ENCODE measurements at regions not wholly inside any gene's neighbourhood (a gene's known extent, or its start where the extent isn't known, plus 50 kb on each side); places are given as distances from the start of the nearest gene placed in this dataset.
"Not testable (repeated sequence)": the region's sequence is repeated elsewhere in the genome, so short reads cannot be mapped to it uniquely, and the experiment has no call there.

- no peak for DNase-seq (ENCODE audit: low spot score)
Measured at GRCh38 chr6:158920311-158920905, 79.6 kb downstream of the RSPH3 start.

GRCh38 chr6:158919865-158920264, 80.1 kb downstream of the RSPH3 start:
- no peak for DNase-seq (ENCODE audit: low spot score)

- no peak for DNase-seq (ENCODE audit: low spot score)
Measured at GRCh38 chr6:158916617-158917016, 83.4 kb downstream of the RSPH3 start.

GRCh38 chr6:158914923-158915322, 85.1 kb downstream of the RSPH3 start:
- no peak for DNase-seq (ENCODE audit: low spot score)

- no peak for DNase-seq (ENCODE audit: low spot score)
Measured at GRCh38 chr6:158913580-158913979, 86.4 kb downstream of the RSPH3 start.

- no peak for DNase-seq (ENCODE audit: low spot score)
Measured at GRCh38 chr6:158912655-158913054, 87.3 kb downstream of the RSPH3 start.

GRCh38 chr6:158911746-158912480, 88.1 kb downstream of the RSPH3 start:
- no peak for DNase-seq (ENCODE audit: low spot score)

- DNase-seq (ENCODE audit: low spot score): no peak
Measured at GRCh38 chr6:158910484-158911440, 89.2 kb downstream of the RSPH3 start.

GRCh38 chr6:158909938-158910337, 90.1 kb downstream of the RSPH3 start:
- no peak for DNase-seq (ENCODE audit: low spot score)

GRCh38 chr6:158908606-158909005, 89.4 kb upstream of the EZR start:
- no peak for DNase-seq (ENCODE audit: low spot score)

- DNase-seq (ENCODE audit: low spot score): no peak
Measured at GRCh38 chr6:158907931-158908330, 88.8 kb upstream of the EZR start.

GRCh38 chr6:158906926-158907325, 87.8 kb upstream of the EZR start:
- DNase-seq (ENCODE audit: low spot score): no peak

GRCh38 chr6:158905277-158905676, 86.1 kb upstream of the EZR start:
- DNase-seq (ENCODE audit: low spot score): no peak

- DNase-seq (ENCODE audit: low spot score): no peak
Measured at GRCh38 chr6:158903801-158904200, 84.6 kb upstream of the EZR start.

- no peak for DNase-seq (ENCODE audit: low spot score)
Measured at GRCh38 chr6:158900663-158901312, 81.6 kb upstream of the EZR start.

GRCh38 chr6:158897236-158897635, 78.1 kb upstream of the EZR start:
- DNase-seq (ENCODE audit: low spot score): no peak

- no peak for DNase-seq (ENCODE audit: low spot score)
Measured at GRCh38 chr6:158895661-158896060, 76.5 kb upstream of the EZR start.

GRCh38 chr6:158894193-158894592, 75.0 kb upstream of the EZR start:
- no peak for DNase-seq (ENCODE audit: low spot score)

- no peak for DNase-seq (ENCODE audit: low spot score)
Measured at GRCh38 chr6:158892266-158892665, 73.1 kb upstream of the EZR start.

GRCh38 chr6:158891560-158891959, 72.4 kb upstream of the EZR start:
- not testable (repeated sequence) for DNase-seq (ENCODE audit: low spot score)

GRCh38 chr6:158888171-158888570, 69.0 kb upstream of the EZR start:
- DNase-seq (ENCODE audit: low spot score): not testable (repeated sequence)

GRCh38 chr6:158886346-158886977, 67.3 kb upstream of the EZR start:
- DNase-seq (ENCODE audit: low spot score): not testable (repeated sequence)

Data from HuH-7.5 (cell line).